HG02981 (cell line): ENCODE measurements at regions not wholly inside any gene's neighbourhood (a gene's known extent, or its start where the extent isn't known, plus 50 kb on each side); places are given as distances from the start of the nearest gene placed in this dataset.

Experiments
- ATAC-seq: cut with Tn5 transposase; IDR thresholded peaks from one replicate; pipeline ENCODE4 v1.9.1; 2021; ENCODE audit warnings: mild to moderate bottlenecking, moderate library complexity; ENCODE audit not compliant: unreplicated experiment

DNA sequence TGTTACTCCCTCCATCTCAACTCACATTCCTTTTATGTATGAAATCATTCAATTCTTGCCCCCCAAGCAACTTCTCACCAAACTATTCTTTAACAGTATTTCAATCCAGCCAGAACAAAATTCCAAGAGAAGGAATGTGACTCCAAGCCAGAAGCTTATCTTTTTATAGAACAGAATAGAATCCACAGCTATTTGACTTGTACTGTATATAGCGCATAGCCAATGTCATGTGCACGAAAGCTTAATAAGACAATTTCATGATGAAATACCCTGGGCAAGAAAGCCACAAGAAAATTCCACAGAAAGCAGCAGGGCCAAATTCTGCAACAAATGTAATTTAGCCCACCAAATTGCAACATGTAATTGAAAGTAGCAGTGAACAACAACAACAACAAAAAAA, 127.6 kb upstream of the UBE2E2 start:
- ATAC-seq: no peak

DNA sequence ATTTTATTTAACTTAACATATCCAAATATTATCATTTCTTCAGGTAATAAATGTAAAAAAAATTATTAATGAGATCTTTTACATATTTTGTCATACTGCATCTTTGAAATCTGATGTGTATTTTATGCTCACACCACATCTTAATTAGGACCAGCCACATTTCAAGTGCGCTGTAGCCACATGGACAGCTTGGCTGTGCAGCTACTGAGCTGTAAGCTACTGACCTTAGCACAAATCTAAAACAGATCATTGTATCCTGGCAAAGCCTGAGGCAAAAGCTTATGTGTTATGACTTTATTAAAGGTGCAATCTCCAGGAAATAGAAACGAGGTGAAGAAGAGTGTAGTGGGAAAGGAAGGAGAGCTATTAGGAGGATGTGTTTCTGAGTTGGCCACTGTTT, 126.7 kb upstream of the UBE2E2 start:
- no peak for ATAC-seq

DNA sequence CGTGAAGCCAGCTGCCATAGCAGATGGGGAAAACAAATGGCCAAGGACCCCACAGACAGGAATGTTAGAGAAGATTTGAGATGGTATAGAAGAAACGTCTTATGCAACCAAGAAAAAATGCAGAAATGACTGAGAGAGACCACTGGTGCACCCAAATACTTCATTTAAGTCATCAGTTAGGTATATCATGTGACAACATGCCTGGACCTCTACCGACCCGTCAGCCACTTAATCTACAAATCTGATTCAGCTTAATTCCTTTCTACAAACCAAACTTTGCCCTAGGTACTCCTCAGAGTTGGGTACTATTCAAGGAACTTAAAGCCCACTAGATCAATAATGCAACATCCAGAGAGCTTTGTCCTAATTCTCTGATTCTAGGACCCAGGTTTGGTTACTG, 126.0 kb upstream of the UBE2E2 start:
- no peak for ATAC-seq

DNA sequence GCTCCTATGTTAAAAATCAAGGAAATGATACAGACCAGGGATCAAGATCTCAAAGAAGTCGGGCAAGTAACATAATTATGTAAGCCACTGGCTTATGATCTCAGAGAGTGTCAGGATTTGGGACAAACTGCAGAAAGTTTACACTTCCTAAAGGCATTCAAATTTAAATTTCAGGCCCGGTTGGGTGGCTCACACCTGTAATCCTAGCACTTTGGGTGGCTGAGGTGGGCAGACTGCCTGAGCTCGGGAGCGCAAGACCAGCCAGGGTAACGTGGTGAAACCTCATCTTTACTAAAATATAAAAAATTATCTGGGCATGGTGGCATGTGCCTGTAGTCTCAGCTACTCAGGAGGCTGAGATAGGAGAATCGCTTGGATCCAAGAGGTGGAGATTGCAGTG, 124.4 kb upstream of the UBE2E2 start:
- no peak for ATAC-seq

DNA sequence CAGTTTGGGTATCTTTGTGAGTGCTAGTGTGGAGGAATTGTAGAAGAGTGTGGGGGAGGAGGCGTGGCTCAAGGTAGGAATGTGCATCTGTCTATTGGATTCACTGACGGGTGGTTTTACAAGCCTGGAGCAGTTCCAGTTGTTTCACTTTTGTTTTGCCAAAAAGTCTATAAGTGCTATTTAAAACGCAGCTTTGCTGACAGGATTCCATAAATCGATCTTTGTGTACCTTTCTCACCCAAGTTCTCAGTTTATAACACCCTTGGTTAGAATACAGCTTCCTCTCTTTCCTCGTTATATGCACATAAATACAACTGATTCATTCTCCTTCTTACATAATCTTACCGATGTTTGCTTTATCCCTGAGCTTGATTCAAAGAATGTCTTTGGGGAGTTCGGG, 123.2 kb upstream of the UBE2E2 start:
- no peak for ATAC-seq

DNA sequence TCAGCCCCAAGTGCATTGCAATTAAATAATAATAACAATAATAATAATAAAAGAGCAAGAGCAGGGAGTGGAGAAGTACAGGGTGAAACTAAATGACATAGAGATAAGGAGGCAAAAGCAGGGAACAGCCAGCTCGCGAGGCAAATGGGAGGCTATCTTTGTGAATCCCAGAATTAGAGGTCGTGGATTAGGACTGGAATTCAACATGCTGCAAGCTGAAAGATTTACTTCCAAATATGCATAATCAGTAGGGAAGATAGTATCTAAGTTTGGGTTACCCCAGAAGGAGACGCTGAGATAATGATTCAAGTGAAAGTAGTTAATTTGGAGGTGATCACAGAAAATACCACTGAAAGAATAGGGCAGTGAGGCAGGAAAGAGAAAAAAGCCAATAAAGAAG, 119.4 kb upstream of the UBE2E2 start:
- no peak for ATAC-seq

DNA sequence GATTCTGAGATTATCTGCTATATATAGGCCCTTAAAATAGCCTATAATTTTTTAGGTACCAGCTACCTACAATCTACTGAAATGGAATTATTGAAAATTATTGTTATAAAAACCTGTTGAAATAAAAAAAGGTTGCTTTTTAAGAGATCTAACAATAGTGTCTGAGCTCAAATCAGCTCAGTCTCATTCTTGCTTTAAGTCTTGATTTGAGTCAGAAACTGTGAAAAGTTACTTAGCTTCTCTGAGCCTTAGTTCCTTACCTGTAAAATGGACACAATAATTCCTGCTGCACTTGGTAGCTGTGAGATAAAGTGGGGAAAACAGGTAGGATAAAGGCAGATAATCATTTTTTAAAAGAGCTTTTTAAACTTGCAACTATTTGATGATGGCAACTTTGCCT, 118.8 kb upstream of the UBE2E2 start:
- ATAC-seq: no peak

DNA sequence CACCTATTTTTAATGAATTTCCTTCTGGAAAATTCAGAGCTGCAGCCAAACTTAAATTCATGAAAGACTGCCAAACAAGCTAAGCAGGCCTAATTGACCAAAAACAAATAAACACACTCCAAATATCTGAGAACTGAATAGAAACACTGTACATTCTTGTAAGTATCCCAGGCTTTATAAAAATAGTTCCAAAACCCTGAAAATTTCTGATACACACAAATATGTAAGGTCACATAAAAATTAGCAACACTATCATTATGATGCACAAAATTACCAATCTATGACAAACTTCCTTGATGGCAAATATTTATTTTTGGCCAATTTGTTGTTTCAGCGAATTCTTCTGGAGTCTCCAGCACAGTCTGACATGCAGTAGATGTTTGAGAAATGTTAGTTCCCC, 117.9 kb upstream of the UBE2E2 start:
- no peak for ATAC-seq

DNA sequence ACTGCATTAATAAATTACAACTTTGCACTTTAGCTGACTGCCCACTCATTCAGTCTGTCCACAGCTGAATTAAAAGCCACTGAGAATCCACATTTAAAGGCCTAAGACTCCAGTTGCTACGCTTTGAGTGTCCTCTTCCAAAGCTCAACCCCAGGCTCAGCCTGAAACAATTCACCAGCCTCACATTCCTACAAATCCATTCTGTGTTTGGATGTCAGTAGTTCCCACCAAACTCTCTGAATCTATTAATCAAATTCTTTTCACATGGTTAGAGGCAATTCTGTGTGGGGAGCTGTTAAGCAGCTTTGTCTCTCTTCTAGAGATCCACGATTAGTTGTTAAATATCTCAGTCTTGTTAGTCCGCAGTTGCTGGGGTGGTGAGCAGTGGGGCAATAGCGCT, 116.8 kb upstream of the UBE2E2 start:
- no peak for ATAC-seq

DNA sequence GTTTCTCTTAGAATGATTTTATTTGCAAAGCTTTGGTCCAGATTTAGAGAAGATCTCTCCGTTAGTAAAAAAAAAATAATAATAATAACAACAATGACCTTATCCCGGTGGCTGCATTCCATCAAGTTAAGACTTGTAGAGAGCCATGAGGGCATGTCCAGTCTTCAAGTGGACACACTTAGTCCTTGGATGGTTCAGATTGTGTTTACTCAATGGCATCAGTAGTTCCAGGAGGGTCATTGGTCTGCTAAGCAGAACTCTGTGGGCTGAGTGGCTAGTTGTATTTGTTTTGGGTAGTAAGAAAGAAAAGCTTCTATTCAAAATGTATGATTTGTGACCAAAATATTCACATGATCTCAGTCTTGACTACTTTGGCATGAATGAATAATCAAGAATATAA, 116.3 kb upstream of the UBE2E2 start:
- no peak for ATAC-seq

DNA sequence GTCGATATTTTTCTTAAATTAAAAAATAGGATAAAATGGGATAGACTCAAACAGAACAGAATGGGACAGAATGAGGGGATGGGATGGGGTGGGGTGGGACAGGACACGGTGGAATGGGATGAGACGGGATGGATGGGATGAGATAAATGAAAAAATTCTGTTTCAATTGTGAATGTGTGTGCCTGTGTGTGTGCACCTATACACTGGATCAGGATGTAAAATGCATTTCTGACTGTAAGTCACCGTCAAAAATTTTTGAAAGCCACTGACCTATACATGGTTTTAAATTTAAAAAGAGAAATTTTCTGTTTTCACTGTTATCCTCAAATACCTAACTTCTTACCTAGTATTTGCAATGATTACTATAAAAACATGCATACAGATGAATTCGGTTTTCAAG, 108.7 kb upstream of the UBE2E2 start:
- no peak for ATAC-seq

DNA sequence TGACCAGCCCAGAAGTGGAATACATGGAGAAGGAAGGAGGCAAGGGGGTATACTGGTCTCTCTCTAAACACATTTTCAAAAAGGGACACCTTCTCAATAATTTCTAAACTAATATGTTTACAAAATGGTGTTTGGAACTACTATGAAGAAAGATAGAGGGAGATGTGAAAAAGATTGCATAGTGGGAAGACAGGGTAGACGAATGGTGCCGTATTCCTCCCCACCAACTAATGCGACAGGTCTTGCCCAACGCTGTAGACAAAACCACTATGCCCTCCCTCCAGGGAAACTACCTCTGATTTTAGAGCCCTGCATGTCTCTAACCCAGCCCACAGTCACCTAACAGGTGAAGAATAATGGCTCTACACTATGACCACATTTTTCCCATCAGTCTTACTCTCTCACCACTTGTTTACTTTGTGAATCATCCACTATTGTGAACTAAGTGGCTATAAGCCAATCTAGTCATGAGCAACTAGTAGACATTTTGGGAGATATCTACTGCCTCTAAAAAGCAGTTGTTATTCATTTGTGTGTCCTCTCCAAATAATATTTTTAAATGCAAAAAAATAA, 108.2 kb upstream of the UBE2E2 start:
- ATAC-seq: no peak

DNA sequence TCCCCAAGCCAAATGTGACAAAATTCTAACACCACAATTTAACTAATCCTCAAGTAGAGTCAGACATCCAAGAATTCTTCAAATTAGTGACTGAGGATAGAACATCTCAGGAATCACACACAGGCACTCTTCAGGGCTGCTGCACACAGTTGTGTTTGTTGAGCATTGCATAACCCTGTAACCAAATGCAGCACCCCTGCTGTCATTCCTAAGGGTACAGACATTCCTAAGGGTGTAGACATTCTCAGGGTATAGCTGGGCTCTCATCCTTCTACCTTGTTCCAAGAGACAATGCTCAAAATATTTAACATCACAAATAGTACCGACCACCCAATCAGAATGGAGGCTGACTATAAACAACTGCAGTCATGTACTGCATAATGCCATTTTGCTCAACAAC, 107.1 kb upstream of the UBE2E2 start:
- ATAC-seq: no peak

DNA sequence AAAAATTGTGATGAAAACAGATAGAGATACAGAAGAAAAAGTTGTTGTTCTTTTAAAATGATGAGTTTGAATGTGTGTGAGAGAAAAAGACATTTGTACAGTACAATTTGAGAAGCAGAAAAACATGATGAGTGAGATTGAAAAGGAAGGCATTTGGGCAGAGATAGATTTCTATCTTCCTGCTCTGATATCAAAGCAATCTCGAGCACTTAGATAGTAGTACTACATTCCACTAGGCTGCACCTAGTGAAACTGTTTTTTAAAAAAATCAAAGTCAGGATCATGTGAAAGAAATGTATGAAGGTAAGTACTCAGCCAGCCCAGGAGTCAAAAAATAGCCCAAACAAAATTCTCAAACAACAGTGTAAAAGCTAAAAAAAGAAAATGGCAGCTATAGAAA, 104.1 kb upstream of the UBE2E2 start:
- ATAC-seq: no peak

DNA sequence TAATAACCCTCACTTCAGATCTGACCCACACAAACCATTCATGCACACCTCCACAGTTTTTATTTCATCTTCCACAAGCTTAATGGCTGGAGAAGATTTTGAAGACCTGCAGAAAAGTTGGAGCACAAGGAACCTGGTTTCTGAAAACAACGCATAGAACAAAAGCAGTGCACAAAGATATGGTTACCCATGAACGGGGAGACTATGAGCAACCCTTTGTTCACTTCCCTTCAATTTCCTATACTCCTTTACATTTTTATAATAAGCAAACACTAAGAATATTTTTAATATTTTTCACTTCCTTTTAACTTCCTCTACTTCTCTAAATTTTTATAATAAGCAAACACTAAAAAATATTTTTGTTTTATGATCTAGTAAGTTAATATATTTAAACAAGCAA, 103.5 kb upstream of the UBE2E2 start:
- ATAC-seq: no peak

DNA sequence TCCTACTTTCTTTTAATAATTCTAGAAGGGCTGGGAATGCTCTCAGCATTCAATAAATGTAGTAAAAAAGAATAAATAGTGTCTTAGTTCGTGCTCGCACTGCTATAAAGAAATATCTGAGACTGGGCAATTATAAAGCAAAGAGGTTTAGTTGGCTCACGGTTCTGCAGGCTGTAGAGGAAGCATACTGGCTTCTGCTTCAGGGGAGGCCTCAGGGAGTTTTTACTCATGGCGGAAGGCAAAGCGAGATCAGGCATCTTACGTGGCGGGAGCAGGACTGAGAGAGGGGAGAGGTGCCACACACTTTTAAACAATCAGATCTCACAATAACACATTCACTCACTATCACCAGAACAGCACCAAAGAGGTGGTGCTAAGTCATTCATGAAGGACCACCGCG, 103.0 kb upstream of the UBE2E2 start:
- ATAC-seq: no peak

DNA sequence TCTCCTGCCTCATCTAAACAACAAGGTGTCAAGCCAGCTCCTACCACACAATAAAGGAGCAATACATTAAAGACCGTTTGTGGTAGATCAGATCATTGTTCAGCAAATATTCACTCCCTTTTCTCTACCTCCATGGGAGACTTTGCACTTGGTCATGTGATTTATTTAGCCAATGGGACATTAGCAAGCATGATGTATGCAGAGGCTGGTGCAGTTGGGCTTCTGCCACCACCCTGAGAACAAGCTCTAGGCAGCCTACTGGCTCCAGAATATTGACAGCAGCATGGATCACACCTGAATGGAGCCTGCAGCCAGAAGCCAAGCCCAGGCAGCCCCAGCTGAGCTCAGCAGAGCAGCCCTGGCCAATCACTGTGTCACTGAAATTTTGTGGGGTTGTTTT, 99.4 kb upstream of the UBE2E2 start:
- ATAC-seq: no peak

DNA sequence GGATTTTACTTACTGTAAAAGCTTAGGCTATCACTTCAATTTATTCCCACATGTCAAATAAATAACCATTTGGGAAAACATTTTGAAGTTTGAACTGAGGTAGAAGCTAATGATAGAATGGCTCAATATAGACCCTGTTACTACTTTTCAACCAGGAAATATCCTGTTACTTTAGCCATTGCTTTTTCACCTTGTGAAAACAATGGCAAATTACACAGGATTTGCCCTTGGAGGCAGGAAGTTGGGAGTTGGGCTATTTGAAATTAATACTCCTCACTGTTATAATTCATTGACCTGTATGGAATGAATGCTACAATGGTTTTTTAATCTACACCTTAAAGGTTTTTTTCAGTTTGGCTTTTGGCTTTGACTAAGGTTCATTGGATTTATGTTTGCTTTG, 98.1 kb upstream of the UBE2E2 start:
- ATAC-seq: no peak

DNA sequence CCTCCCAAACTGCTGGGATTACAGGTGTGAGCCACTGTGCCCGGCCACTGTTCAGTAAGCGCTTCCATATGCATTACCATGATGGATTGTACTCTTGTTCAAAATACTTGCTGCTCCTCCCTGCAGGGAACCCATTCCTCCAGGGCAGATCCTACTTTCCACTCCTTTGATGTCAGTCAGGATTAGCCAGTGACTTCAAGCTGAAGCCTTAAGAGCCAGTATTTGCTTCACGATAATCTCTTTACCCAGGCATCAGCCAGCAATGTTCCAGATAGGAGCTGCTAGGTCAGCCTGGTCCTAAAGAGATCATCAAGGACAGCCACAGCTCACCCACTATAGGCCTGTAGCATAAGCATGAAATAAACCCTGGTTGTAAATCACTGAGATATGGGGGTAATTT, 96.5 kb upstream of the UBE2E2 start:
- ATAC-seq: no peak

DNA sequence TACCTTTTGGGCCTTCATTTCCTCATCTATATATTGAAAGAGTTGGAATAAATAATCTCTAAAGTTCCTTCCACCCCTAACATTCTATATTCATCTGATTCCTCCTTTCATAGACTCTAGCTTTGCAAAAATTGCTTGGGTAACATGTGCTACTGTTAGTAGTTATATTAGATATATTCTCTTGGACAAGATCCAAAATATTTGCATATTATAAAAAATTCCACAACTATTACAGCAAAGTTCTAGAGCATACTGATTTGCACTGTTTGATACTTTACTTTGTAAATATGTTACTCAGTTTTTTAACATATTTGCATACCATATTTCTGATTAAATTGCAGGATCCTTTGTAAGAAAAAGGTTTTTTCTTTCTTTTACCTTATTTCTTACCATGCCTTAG, 95.9 kb upstream of the UBE2E2 start:
- ATAC-seq: no peak

DNA sequence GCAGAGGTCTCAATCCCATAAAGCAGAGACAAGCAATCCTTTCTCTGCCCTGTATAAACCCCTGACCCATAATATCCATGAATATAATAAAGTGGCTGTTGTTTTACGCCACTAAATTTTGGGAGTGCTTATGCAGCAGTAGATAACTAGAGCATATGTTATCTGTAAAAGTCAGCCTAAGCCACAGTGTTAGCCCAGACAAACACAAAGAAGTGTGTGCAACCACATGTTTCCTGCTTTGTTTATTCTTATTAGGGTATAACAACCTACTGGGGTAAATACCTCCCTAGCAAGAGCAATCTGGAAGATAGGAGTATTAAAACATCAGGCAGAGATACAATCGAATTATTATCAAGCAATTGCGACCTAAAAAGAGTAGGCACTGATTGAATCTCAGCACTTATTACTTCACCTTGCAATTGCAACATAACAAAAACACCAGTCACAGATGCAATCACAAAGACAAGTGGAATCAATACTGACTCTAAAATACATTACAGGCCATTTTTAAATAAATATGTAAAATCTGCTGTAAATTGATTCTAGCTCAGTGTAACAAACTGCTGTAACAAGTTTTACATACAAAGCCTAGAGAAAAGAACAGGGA, 94.6 kb upstream of the UBE2E2 start:
- no peak for ATAC-seq

DNA sequence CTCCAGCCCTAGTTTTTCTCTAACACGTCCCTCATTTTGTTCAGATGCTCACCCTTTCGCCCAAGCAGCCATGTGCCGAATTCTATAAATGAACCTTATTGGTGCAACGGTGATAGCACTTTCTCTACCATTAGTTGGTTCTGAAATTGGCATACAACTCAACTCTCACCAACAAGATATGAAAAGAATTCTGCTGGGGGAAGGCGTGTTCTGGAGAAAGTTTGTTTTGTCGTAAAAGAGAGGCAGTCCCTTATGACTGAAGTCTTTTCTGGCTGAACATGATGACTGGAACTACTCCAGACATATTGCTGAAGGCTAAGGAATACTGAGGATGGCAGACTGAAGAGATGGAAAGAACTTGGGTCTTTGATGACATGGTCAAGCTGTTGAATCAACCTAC, 91.8 kb upstream of the UBE2E2 start:
- ATAC-seq: no peak

DNA sequence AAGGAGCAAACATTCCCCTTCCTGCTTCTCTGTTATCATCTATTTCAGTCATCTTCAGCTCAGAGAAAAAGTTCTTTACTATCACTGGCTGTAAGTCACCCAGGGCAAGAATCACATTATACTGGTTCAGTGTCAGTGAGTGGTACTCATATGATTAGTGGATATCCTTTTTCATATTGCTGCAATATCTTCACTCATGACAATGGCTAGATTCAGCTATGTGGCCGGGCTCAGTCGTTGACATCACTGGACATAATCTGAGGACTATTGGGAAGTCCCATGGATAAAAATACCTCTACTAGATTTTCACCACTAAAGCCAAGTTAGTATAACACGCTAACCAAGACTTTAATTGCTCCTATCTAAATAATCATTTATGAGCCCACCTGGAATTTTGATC, 91.3 kb upstream of the UBE2E2 start:
- no peak for ATAC-seq
